ENCODE measurements at regions not wholly inside any gene's neighbourhood (a gene's known extent, or its start where the extent isn't known, plus 50 kb on each side); places are given as distances from the start of the nearest gene placed in this dataset.
"Not testable (repeated sequence)": the region's sequence is repeated elsewhere in the genome, so short reads cannot be mapped to it uniquely, and the experiment has no call there.

DNA sequence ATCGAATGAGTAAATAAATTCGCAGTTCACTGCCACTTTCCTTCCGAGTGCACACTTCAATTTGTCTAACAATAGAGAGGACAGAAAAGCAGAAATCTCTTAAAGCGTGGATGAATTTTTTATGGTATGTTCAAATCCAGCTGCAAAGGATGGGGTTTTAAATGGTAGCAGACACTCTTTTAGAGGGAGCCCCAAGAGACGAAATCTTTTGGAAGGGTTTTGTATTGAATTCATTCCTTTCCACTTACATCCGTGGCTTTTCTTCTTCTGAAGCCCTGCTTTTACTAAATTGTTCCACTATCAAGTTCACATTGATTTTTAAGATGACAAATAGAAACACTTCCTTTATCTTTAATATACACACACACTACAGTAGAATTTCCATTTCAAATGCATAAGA lies 680.7 kb downstream of the NR4A2 start:
- DNase-seq, result no peak

DNA sequence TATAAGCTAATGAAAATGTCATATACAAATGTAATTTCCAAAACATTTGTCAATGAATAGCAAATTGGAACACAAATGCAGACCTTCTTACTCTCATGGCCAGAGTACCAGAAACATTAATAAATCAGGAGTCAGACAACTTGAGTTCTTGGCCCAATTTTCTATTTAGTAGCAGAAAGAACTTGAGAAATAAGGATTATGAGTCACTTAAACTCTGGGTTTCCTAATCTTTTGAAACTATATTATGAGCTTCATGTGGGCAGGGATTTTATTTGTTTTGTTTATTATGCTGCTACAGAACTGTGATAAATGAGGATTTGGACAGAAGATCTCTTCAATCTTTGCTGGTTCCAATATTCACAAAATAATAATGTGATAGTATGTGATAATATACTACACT lies 686.7 kb downstream of the NR4A2 start:
- DNase-seq, result no peak

DNA sequence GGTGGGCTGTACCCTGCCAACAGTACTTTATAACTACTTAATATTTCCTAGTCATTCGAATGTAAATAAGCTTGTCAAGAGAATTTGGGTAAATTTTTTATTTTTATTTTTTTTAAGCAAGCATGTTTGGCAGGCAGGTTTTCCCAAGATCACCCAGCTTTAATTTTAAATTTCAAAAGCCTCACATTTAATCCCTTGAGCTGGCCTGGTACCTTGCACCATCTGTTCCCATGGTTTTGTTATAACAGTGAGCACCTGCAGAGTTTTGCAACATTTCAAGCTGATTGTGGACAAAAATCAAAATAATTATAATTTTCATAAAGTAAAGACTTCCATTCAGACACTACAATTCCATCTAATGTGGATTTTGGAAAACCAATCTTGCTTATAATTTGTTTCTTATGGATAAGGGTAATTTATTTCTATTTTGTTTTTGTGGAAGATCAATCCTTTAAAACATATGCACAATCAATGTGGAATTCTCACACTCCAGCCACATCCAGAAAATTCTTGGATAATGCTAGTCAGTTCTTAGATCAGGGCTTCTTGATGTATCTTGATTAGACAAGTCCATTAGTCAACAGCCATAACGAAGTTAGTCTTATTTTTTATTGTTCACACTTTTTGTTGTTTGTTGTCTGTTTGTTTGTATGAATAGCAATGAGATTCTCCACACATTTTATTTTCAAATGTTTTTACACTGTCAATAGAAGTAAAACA lies 689.3 kb downstream of the NR4A2 start:
- DNase-seq, result no peak

DNA sequence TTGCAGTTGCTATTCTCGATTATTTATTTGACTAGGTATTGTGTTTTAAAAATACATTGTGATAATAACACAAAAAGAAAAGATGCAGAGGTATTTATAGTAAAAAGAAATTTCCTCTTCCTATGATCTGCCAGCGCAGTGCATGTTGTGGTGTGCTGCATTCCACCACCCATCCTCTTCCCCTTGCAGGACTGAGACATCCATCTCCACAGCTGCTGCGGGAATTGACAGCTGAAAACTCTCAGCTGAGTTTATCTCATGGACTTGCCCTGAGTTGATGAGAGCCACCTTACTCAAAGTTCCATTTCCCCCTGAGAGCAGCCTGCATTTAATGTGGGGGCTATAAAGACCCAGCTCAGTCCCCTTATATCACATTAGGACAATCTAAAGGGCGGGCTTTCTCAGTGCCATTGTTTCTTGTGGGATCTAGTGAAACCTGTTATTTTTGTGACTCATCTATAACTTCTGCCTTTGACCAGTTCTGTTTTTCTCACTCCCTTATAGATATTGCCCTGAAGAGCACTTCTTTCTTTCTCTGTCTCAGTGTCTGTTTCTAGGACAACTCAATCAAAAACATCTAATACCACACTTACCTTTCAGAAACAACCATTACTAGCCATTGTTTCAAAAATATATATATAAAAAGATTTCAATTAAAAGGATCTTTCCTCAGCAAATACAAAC lies 698.5 kb downstream of the NR4A2 start:
- DNase-seq, result peak; percentile 50

DNA sequence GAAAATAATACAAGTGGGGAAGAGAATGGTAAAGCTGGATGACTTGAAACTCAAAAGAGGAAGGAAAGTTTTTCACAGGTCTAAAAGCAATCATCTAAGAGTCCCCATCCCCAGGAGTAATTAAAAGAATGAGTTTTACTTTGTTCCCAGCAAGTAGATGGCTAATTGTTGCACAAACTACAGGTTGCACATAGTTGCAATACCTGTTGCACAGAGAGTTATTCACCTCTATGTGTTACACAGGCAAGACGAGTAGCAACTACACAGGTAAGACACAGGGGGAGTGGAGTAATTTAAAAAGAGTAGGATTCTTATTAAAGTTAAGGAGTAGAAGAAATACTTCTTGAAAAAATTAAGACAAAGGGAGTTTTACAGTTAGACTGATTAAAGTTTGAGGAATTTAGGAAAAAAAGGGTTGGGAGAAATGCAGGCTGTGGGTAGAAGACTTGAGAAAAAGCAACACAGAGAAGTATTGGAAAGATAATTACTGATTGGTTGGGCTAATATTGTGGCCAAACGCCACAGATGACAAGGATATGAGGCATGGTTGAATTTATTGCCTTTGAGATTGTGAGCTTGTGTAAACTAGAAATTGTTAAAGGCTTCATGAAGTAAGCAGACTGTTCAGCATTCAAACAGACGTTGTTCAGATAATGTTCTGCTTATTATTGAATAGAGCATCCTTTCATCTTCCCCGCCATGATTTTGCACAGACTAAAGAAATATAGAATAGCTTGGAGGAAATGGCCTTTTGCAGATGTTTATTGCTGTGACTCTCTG lies 699.3 kb downstream of the NR4A2 start:
- no peak for DNase-seq

DNA sequence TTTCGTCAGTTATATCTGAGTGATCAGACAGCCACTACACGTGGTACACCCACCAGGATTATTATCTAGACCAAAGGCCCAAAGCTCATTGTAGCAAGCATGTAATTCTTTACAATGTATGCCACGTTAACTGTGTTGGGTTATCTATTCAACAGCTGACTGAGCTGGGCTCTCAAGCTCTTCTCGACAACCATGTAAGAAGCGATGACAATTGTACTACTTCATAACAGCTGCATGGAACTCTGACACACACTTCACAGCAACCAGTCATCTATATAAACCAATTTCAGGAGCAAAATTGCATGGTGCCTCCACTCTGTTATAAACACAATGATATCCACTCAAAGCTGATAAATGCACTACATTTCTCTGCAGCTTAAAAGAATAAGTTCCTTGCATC lies 701.8 kb downstream of the NR4A2 start:
- no peak for DNase-seq

DNA sequence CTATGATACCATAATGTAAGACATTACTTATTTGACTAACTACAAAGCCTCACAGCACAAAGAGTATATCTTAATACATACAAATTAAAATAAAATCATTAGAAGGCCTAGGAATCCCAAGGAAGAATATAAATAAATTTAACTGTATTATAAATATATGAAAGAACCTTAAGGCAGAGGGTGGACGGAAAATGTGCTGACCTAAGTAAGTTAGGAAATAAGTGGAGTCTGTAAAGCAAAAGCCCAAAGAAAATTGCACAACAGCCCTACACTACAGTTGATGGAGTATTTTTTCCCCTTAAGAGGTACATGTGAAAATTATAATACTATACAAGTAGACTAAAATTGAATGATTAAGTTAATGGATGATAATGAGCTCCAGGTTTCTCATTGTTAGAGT lies 710.1 kb downstream of the NR4A2 start:
- DNase-seq, result no peak

DNA sequence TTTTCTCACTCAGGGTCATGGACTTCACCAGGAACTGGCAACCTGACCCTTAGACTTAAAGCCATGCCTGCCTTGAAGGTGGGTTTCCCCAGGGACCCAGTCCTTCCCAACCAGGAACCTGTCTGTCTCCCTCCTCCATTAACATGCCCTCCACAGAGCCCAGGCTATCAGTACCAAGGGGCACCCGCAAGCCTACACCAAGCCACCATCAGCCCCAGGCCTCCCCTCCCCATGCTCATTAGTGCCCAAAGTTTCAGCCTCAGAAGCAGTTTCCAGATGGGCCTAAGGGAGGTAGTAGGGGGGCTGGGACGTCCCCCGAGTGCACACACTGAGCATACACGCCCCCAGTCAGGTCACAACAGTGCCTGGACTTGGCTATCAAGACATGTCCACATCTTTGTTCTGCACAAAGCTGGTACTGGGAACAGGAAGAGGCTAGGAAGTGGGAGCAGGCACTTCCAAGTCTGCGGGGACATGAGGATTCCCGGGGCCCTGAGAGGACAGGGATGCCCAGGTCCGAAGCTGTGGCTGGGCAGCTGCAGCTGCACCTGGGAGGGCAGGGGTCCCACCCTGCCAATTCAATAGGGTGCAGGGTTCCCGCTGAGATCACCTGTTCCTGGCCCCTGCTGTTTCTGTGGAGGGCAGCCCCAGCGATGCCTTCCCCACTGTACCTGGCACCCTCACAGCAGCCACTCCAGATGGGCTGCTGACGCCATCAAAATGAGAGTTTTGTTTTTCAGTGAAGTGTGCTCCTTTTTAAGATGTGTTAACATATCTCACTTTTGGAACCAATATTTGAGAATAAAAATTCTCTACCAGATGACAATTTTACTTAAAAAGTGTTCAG lies 731.4 kb downstream of the NR4A2 start:
- DNase-seq, result no peak

DNA sequence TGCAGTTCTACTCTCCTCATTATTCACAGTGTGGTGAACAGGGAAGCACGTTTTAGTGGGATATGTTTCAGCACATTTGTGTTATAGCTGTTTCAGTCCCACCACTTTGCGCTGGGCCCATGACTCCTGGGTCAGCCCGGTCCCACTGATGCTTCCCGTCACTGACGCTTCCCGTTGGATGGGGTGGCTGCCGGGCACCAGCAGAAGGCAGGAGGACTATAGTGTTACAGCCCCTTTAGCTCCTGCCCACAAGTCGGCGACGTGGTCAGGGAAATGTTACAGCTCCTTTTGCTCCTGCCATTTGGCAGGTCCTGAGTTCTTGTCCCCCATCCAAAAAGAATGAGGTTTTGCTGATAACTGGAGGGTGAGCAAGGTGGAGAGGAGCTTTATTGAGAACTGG lies 732.2 kb downstream of the NR4A2 start:
- DNase-seq, result no peak

DNA sequence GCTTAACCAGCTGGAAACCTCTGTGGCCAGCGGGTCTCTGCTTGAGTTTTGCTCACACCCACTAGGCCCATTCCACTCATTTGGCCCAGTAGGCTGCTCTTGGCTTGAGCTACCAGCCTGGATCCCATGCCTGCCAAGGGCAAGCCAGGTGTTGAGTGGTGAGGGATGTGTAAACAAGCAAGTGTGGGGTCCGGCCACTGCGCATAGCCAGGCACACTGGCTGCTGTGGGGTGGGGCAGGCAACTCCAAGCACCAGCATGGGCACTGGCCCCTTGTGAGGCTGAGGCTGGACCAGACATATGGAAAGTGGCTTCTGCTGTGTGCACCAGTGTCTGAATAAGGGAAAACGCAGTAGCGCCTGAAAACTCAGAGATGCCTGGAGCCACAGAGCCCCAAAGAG lies 732.7 kb downstream of the NR4A2 start:
- DNase-seq, result no peak

DNA sequence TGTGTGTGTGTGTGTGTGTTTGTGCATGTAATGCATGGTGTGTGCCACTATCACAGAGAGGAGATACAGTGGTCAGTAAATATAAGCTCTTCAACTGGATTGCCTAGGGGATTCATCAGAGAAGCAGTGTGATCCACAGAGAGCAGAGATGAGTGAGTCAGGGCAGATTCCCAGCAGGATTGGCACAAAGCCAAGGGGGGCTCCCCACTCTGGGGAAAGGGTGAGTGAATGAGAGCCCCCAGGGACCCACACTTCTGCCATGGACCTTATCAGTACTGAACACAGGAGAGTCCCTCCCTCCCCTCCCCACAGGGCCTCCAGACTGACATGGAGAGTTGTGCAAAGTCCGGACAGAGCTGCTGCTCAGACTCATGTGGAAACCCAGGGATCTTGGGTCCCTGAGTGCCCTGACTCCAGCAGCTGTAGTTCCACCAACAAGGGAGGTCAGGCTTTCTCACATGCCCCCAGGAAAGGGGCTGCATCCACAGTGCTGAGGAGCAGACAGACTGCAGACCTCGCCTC lies 748.8 kb downstream of the NR4A2 start:
- DNase-seq, result no peak

DNA sequence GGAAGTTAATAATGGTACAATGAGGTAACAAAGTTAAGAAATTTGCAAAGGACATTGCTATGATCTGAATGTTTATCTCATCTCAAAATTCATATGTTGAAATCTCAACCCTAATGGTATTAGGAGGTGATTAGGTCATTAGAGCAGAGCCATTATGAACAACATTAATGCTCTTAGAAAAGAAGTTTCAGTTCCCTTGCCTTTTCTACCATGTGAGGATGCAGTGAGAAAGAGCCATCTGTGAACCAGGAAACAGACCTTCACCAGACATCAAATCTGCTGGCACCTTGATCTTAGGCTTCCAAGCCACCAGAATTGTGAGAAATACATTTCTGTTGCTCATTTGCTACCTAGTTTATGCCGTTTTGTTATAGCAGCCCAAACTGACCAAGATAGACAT lies 757.6 kb downstream of the NR4A2 start:
- no peak for DNase-seq

DNA sequence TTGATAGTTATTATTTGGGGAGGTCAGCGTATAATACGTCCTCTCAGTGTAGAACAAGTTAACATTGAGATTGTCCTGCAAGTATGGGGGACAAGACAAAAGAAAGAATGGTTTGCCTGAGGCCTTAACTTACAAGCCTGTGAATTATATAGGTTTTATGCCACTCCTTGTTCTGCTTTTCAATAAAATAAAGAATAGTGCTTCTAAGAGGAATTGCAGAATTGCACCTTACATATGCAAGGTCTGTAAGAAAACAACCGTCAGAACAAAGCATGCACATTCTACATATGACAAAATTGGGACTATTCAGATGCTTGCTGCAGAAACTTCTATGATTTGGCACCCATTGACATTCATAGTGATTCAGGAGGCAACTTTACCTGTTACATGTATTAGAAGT lies 785.0 kb downstream of the NR4A2 start:
- DNase-seq, result no peak

DNA sequence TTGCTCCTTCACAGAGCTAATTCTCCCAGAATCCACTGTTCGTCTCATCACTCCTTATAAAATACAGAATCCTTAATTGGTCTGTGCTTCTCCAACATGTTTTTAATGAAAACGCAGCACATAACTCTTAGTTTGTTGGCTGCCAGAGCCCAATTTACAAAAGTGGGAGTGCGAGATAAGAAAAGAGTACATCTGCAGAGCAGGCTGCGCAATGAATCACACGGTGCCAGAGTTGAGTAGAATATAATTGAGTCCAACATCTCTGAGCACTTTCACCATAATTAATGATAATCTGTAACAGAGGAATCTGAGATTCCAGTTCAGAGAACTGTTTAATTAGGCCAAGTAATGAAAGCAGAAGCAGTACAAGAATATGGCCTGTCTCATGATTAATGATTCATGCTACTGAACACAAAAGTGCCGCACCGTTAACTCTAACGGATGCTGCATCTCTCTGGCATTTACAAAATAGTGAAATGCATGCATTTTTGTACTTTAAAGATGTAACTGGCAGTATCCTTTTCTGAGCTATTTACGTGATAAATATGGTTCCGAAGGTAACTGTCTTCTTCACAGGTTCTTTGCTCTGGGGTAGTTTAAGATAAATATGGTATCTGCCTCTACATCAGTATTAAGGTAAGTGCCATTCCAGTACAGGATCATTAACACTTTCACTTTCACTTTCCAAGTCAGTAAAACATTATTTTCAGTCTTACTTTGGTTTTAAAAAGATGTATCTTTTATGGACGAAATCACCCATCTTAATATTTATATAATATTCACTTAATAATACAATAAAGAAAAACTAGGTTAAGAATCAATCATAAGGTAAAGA lies 785.6 kb downstream of the NR4A2 start:
- DNase-seq, result no peak

DNA sequence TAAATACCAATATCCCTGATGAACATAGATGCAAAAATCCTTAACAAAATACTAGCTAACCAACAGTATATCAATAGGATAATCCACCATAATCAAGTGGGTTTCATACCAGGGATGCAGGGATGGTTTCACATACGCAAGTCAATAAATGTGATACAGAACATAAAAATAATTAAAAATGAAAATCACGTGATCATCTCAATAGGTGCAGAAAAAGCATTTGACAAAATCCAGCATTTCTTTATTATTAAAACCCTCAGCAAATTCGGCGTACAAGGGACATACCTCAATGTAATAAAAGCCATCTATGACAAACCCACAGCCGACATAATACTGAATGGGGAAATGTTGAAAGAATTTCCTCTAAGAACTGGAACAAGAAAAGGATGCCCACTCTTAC lies 793.5 kb downstream of the NR4A2 start:
- DNase-seq, result not testable (repeated sequence)

DNA sequence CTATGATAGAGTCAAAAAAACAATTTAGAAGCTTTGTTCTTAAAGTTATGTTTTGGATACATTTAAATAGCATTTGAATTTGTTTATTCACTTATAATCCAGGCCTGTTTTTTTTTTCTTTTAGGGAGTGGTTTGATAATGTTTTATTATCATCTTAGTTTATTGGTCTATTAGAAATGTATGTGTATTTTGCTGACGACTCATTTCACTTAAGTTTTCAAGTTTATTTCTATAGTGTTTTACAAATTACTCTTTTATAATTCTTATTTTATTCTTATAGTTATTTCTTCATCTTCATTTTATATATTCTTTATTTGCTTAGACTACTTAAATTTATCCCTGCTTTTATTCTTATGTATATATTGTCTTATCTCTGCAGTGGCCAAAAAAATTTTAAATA lies 804.5 kb downstream of the NR4A2 start:
- no peak for DNase-seq

DNA sequence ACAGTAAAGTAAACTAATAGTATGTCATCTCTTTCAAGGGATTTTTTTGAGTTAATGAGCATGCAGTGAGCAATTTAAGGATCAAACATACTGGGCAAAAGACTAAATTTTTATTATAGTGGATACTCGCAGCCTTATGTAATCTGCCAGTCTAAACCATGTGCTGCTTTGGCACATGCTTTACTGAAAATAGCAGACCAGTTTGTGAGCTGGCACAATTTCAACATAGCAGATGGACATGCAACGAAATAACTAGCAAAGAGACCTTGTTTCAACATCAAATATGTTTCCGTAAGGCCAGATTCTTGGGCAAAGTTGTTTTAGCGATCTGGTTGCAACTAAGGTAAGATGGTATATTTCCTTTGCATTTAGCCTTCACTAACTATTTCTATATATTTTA lies 807.3 kb downstream of the NR4A2 start:
- no peak for DNase-seq

DNA sequence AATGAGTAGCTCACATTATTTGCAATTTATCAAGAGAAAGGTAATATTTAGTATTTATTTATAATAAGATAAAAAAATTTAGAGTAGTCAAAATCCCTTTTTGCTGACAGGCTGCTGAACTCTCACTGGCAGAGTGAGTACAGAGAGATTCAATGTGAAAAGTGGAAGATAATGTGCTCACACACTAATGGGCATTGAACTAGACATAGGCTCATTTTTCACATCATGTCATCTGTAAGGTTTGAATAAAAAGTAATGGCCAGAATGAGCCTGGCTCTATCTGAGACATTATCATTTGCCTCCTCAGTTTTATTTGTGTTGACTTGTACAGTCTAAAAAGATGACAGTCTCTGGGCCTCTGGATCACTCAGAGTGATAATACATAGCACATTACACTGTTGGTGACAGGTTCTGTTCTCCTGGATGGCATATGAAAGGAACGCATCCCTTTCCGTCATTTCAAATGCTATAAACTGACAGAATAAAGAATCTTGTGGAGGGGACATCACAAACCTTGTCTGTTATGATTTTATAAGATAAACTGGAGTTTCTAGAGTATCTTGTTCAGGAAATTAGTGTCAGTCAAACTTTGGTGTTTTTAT lies 812.9 kb downstream of the NR4A2 start:
- no peak for DNase-seq

DNA sequence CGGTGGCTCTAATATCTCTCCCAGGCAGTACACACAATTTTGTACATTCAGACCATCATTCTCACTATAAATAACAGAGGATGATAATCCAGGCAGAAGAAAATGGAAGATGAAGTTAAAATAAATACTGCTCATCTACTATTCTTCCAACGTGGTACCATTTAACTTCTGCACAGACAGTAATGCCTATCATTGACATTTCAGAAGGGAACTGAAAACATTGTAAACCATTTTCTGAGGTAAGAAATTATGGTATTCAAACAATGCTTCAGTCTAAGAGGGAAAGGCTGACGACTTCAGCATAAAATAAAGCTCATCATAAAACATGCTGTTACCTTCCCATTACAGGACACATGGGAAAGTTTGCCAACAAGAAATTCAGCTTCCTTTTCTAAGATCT lies 814.4 kb downstream of the NR4A2 start:
- DNase-seq, result no peak

DNA sequence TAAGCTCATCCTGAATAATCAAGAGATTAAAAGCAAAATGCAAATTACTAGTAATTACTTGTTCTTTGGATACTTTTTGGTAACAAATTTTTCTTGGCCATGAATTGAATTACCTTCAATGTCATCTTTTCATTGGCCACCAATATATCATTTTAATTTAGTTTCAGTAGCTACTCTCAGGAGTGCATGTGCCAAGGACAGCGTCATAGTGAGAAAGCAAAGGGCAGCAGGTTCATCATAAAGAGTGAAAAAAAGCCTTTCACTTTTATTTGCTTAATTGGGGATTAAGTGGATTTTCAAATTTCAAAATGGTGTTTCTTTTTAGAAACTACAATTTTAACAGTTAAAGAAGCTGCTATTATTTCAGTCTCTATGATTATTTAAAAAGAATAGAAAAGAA lies 815.2 kb downstream of the NR4A2 start:
- no peak for DNase-seq

DNA sequence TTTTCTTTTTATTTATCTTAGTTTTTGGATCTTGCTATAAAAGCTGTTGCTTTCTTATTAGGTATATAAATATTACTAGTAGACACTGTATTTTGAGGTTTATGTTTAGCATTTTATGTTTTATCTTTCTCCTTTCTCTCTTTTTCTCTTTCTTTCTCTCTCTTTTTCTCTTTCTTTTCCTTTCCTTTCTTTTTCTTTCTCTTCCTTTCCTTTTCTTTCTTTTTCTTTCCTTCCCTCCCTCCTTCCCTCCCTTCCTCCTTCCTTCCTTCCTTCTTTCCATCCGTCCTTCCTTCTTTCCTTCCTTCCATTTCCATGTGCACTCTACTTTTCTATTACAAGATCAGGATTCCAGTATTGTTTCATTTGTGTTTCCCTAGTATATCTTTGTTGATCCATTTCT lies 814.8 kb downstream of the KCNJ3 start:
- DNase-seq, result no peak

DNA sequence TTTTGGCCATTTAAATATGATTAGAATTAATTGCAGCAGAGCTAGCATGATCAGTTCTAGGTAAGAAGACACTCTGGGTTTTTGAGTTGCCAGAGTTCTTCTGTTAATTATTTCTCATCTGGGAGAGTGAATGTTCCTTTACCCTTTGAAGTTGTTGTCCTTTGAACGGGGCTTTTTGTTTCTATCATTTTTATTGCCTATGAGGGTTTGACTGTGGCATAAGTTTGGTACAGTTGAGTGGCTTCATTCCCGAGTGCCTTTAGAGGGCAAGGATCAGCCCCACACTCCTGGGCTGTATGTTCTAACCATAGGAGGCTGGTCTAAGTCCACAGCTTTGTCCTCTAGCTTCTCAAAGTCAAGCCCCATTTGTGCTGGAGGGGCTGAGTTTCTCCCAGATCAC lies 804.3 kb downstream of the KCNJ3 start:
- DNase-seq, result no peak
